Fibroblast of pulmonary artery (primary cell): ENCODE measurements at regions not wholly inside any gene's neighbourhood (a gene's known extent, or its start where the extent isn't known, plus 50 kb on each side); places are given as distances from the start of the nearest gene placed in this dataset.
"Not testable (repeated sequence)": the region's sequence is repeated elsewhere in the genome, so short reads cannot be mapped to it uniquely, and the experiment has no call there.

Experiments used
- DNase-seq: peaks from one replicate; pipeline ENCODE4 v3.0.0-alpha.2; 2010; ENCODE audit warnings: low read depth
- H3K4me3 ChIP-seq: replicated peaks from 2 replicates; pipeline ENCODE4 v1.5.1; 2011; ENCODE audit warnings: low read depth, mild to moderate bottlenecking, control low read depth, low read length, moderate library complexity
- CTCF ChIP-seq: IDR thresholded peaks from 2 replicates; pipeline ENCODE4 v1.5.1; 2011; ENCODE audit warnings: mild to moderate bottlenecking, control low read depth, low read length, inconsistent platforms; ENCODE audit errors: missing control alignments

GRCh38 chr7:55688684-55689681, 116.7 kb upstream of the VOPP1 start:
- DNase-seq: peak; percentile 58

GRCh38 chr7:55688261-55688660, 116.0 kb upstream of the VOPP1 start:
- DNase-seq, H3K4me3 ChIP-seq: not testable (repeated sequence)

More at GRCh38 chr7:55688684-55689681, 116.7 kb upstream of the VOPP1 start:
- not testable (repeated sequence) for H3K4me3 ChIP-seq

GRCh38 chr7:55687252-55687651, 115.0 kb upstream of the VOPP1 start:
- DNase-seq, H3K4me3 ChIP-seq: not testable (repeated sequence)

GRCh38 chr7:55686771-55687170, 114.5 kb upstream of the VOPP1 start:
- not testable (repeated sequence) for DNase-seq

GRCh38 chr7:55683501-55683900, 111.2 kb upstream of the VOPP1 start:
- H3K4me3 ChIP-seq, DNase-seq: not testable (repeated sequence)

More at GRCh38 chr7:55686771-55687170, 114.5 kb upstream of the VOPP1 start:
- not testable (repeated sequence) for H3K4me3 ChIP-seq

GRCh38 chr7:55675589-55675988, 103.3 kb upstream of the VOPP1 start:
- DNase-seq, H3K4me3 ChIP-seq: not testable (repeated sequence)

GRCh38 chr7:55673525-55673924, 101.2 kb upstream of the VOPP1 start:
- DNase-seq, H3K4me3 ChIP-seq: not testable (repeated sequence)

GRCh38 chr7:55672084-55672483, 99.8 kb upstream of the VOPP1 start:
- DNase-seq, H3K4me3 ChIP-seq: not testable (repeated sequence)

GRCh38 chr7:55657654-55658053, 85.4 kb upstream of the VOPP1 start:
- DNase-seq: no peak
- no peak overlapping the region for H3K4me3 ChIP-seq
- no peak for TF ChIP-seq CTCF

GRCh38 chr7:55651057-55651456, 78.8 kb upstream of the VOPP1 start:
- no peak for DNase-seq
- TF ChIP-seq CTCF: no peak
- no peak overlapping the region for H3K4me3 ChIP-seq

GRCh38 chr7:55649238-55649637, 76.9 kb upstream of the VOPP1 start:
- H3K4me3 ChIP-seq: no peak overlapping the region
- no peak for TF ChIP-seq CTCF
- no peak for DNase-seq
